Upper lobe of left lung (tissue), 4 donors: ENCODE measurements at regions not wholly inside any gene's neighbourhood (a gene's known extent, or its start where the extent isn't known, plus 50 kb on each side); places are given as distances from the start of the nearest gene placed in this dataset.

ENCODE experiments used
- POLR2A ChIP-seq, 4 donors: fragments of 450-650 bp; IDR thresholded peaks; one replicate each; pipeline ENCODE4 v1.5.1; 2016 to 2017; ENCODE audit warnings: antibody characterized with exemption in 4 of 4, mild to moderate bottlenecking in 2 of 4
- POLR2AphosphoS5 ChIP-seq, 2 donors: sonication (generic); formaldehyde crosslinking; IDR thresholded peaks; one replicate each; pipeline ENCODE4 v1.5.1; 2017; ENCODE audit warnings: antibody characterized with exemption in 2 of 2
- TF ChIP-seq, protein P1 (sequence below), 6 experiments: fragments of 450-650 bp in 4 of 6; fragments of 200-600 bp in 2 of 6; sonication (generic) in 2 of 6; IDR thresholded peaks; one replicate each; pipeline ENCODE4 v1.5.1; 2016 to 2019; ENCODE audit warnings: antibody characterized with exemption in 6 of 6

DNA sequence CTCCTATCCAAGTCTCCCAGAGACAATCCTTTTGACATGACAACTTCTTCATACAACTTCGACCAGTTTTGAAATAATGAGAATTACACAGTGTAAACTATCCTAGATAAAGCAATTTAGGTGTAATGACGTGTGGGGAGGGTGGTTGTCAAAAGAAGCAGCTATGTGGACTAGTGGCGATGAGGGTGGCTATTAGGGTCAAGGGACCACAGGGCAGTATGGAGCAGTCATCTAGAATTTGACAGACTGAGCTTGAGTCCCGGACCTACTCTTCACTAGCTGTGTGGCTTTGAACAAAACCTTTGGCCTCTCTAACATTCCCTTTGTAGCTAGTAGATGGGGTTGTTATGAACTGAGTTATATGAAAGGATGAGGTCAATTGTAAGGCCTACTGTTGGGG is 247.1 kb downstream of the HAPSTR1 start:
- TF ChIP-seq, protein P1, sequence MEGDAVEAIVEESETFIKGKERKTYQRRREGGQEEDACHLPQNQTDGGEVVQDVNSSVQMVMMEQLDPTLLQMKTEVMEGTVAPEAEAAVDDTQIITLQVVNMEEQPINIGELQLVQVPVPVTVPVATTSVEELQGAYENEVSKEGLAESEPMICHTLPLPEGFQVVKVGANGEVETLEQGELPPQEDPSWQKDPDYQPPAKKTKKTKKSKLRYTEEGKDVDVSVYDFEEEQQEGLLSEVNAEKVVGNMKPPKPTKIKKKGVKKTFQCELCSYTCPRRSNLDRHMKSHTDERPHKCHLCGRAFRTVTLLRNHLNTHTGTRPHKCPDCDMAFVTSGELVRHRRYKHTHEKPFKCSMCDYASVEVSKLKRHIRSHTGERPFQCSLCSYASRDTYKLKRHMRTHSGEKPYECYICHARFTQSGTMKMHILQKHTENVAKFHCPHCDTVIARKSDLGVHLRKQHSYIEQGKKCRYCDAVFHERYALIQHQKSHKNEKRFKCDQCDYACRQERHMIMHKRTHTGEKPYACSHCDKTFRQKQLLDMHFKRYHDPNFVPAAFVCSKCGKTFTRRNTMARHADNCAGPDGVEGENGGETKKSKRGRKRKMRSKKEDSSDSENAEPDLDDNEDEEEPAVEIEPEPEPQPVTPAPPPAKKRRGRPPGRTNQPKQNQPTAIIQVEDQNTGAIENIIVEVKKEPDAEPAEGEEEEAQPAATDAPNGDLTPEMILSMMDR (IDR thresholded peaks at IDR 0.05): no peak
- TF ChIP-seq POLR2A (IDR thresholded peaks at IDR 0.05) (no peak), POLR2AphosphoS5 (IDR thresholded peaks at IDR 0.05) (no peak)
